ENCODE measurements at regions not wholly inside any gene's neighbourhood (a gene's known extent, or its start where the extent isn't known, plus 50 kb on each side); places are given as distances from the start of the nearest gene placed in this dataset.

- no peaks in the 10 kb centered on the region for H4K20me1 ChIP-seq (ENCODE audit: insufficient read depth)
- CTCF ChIA-PET = no interaction called here
- no peak overlapping the region for H3K27ac ChIP-seq (ENCODE audit: low read depth, low read length)
- no peaks in the 10 kb centered on the region for H3K4me1 ChIP-seq (ENCODE audit: control insufficient read depth in 1 of 2, insufficient read depth in 2 of 2, low read length in 2 of 2)
- H3K9me2 ChIP-seq (ENCODE audit: insufficient read depth) = no peaks in the 10 kb centered on the region
- no peaks in the 10 kb centered on the region for H3K9me3 ChIP-seq (ENCODE audit: control insufficient read depth in 1 of 2, insufficient read depth in 1 of 2, low read depth in 1 of 2, low read length in 2 of 2)
- no TSS peak for BruUV-seq (replicated peaks)
- H3K36me3 ChIP-seq (ENCODE audit: control insufficient read depth in 1 of 2, insufficient read depth in 2 of 2, low read length in 2 of 2) = no peaks in the 10 kb centered on the region
- no peak for TF ChIP-seq POLR2A (IDR thresholded peaks at IDR 0.05; ENCODE audit: borderline replicate concordance, extremely low read depth, insufficient read depth, insufficient read length)
- no peak for TF ChIP-seq ZFX (IDR thresholded peaks at IDR 0.05)
- TF ChIP-seq ATF3 (IDR thresholded peaks at IDR 0.05) = no peak
- no peak overlapping the region for H3K4me2 ChIP-seq (ENCODE audit: low read length)
- H3K4me3 ChIP-seq (replicated peaks in 1 of 2; ENCODE audit: low read depth in 1 of 2, low read length in 2 of 2) = no peak overlapping the region
- ATAC-seq = no peak
- intact Hi-C loops (cut with micrococcal nuclease) = no loop called here
- H2AFZ ChIP-seq (ENCODE audit: low read depth, low read length, poor library complexity, severe bottlenecking) = no peak overlapping the region
- no peaks in the 10 kb centered on the region for H3K27me3 ChIP-seq (ENCODE audit: insufficient read depth, low read length)
- H3K79me2 ChIP-seq (ENCODE audit: insufficient read depth, low read length) = no peaks in the 10 kb centered on the region
- RAD21 ChIA-PET (ENCODE audit: low non-redundant PET in 1 of 2, low total read pairs in 2 of 2, uncharacterized antibody in 2 of 2, unreplicated experiment in 2 of 2) = no interaction called here
- DNase-seq (ENCODE audit: low read depth, low spot score) = no peak
- POLR2A ChIA-PET = no interaction called here
- H3K9ac ChIP-seq (ENCODE audit: low read length) = no peak overlapping the region
These were observed 116.5 kb downstream of the ELAPOR2 start for GRCh38 chr7:86942995-86943394.

GRCh38 chr7:86942081-86942480, 117.4 kb downstream of the ELAPOR2 start:
- intact Hi-C loops (cut with micrococcal nuclease) = no loop called here
- no peak for ATAC-seq

More at GRCh38 chr7:86942081-86942480, 117.4 kb downstream of the ELAPOR2 start:
- ChIA-PET RAD21 (ENCODE audit: low non-redundant PET in 1 of 2, low total read pairs in 2 of 2, uncharacterized antibody in 2 of 2, unreplicated experiment in 2 of 2) (no interaction called here), CTCF (interaction anchor here (1.0 kb wide), 1 partner anchor 15 kb away, joined by 3 read pairs; no protein-coding TSS in a partner anchor), POLR2A (no interaction called here)
- H3K9me2 ChIP-seq (ENCODE audit: insufficient read depth) = no peaks in the 10 kb centered on the region
- H3K27me3 ChIP-seq (ENCODE audit: insufficient read depth, low read length) = no peaks in the 10 kb centered on the region
- no TSS peak for BruUV-seq (replicated peaks)
- no peaks in the 10 kb centered on the region for H3K4me1 ChIP-seq (ENCODE audit: control insufficient read depth in 1 of 2, insufficient read depth in 2 of 2, low read length in 2 of 2)
- H3K36me3 ChIP-seq (ENCODE audit: control insufficient read depth in 1 of 2, insufficient read depth in 2 of 2, low read length in 2 of 2) = peaks cover 0 to 6% of the 10 kb centered on the region in 2 experiments; a peak in 1 of 4 replicates
- no peaks in the 10 kb centered on the region for H4K20me1 ChIP-seq (ENCODE audit: insufficient read depth)
- no peak overlapping the region for H3K27ac ChIP-seq (ENCODE audit: low read depth, low read length)
- no peak overlapping the region for H3K9ac ChIP-seq (ENCODE audit: low read length)
- TF ChIP-seq POLR2AphosphoS5 (IDR thresholded peaks at IDR 0.05; ENCODE audit: low read depth, low read length) = no peak
- no peak for TF ChIP-seq SIN3A (IDR thresholded peaks at IDR 0.05; ENCODE audit: low read depth)
- no peak for TF ChIP-seq CBX3 (IDR thresholded peaks at IDR 0.05; ENCODE audit: low read depth)
- no peak for TF ChIP-seq ZNF274 (IDR thresholded peaks at IDR 0.05; ENCODE audit: low read depth, low read length)
- no peaks in the 10 kb centered on the region for H3K79me2 ChIP-seq (ENCODE audit: insufficient read depth, low read length)
- H3K4me2 ChIP-seq (ENCODE audit: low read length) = no peak overlapping the region
- H3K9me3 ChIP-seq (ENCODE audit: control insufficient read depth in 1 of 2, insufficient read depth in 1 of 2, low read depth in 1 of 2, low read length in 2 of 2) = no peaks in the 10 kb centered on the region
- DNase-seq (ENCODE audit: low read depth, low spot score) = no peak
- no peak overlapping the region for H3K4me3 ChIP-seq (replicated peaks in 1 of 2; ENCODE audit: low read depth in 1 of 2, low read length in 2 of 2)
- no peak overlapping the region for H2AFZ ChIP-seq (ENCODE audit: low read depth, low read length, poor library complexity, severe bottlenecking)

All from HCT116 (cell line).